ENCODE measurements at regions not wholly inside any gene's neighbourhood (a gene's known extent, or its start where the extent isn't known, plus 50 kb on each side); places are given as distances from the start of the nearest gene placed in this dataset.
"Not testable (repeated sequence)": the region's sequence is repeated elsewhere in the genome, so short reads cannot be mapped to it uniquely, and the experiment has no call there.

GRCh38 chr11:81987829-81988472, 745.7 kb downstream of the FAM181B start:
- DNase-seq (ENCODE audit: low read depth), result no peak

GRCh38 chr11:81986556-81987161, 747.0 kb downstream of the FAM181B start:
- DNase-seq (ENCODE audit: low read depth), result no peak

GRCh38 chr11:81979448-81979847, 754.2 kb downstream of the FAM181B start:
- no peak for DNase-seq (ENCODE audit: low read depth)

GRCh38 chr11:81975261-81975900, 758.3 kb downstream of the FAM181B start:
- no peak for DNase-seq (ENCODE audit: low read depth)

- DNase-seq (ENCODE audit: low read depth), result no peak
Observed at GRCh38 chr11:81970886-81971285, 762.8 kb downstream of the FAM181B start.

- DNase-seq (ENCODE audit: low read depth), result no peak
Observed at GRCh38 chr11:81967242-81967641, 766.4 kb downstream of the FAM181B start.

- DNase-seq (ENCODE audit: low read depth), result no peak
Observed at GRCh38 chr11:81966340-81966739, 767.3 kb downstream of the FAM181B start.

- DNase-seq (ENCODE audit: low read depth), result no peak
Observed at GRCh38 chr11:81963018-81963417, 770.6 kb downstream of the FAM181B start.

- DNase-seq (ENCODE audit: low read depth), result no peak
Observed at GRCh38 chr11:81960443-81960842, 773.2 kb downstream of the FAM181B start.

- no peak for DNase-seq (ENCODE audit: low read depth)
Observed at GRCh38 chr11:81959341-81959740, 774.3 kb downstream of the FAM181B start.

- not testable (repeated sequence) for DNase-seq (ENCODE audit: low read depth)
Observed at GRCh38 chr11:81954301-81954700, 779.4 kb downstream of the FAM181B start.

GRCh38 chr11:81946831-81947230, 786.8 kb downstream of the FAM181B start:
- no peak for DNase-seq (ENCODE audit: low read depth)

- DNase-seq (ENCODE audit: low read depth), result no peak
Observed at GRCh38 chr11:81942646-81943045, 791.0 kb downstream of the FAM181B start.

GRCh38 chr11:81941998-81942397, 791.7 kb downstream of the FAM181B start:
- DNase-seq (ENCODE audit: low read depth), result no peak

GRCh38 chr11:81932303-81932702, 801.4 kb downstream of the FAM181B start:
- no peak for DNase-seq (ENCODE audit: low read depth)

GRCh38 chr11:81920205-81920604, 813.5 kb downstream of the FAM181B start:
- DNase-seq (ENCODE audit: low read depth), result no peak

GRCh38 chr11:81916451-81916850, 817.2 kb downstream of the FAM181B start:
- DNase-seq (ENCODE audit: low read depth), result no peak

- DNase-seq (ENCODE audit: low read depth), result no peak
Observed at GRCh38 chr11:81915045-81915444, 818.6 kb downstream of the FAM181B start.

GRCh38 chr11:81913793-81914192, 819.9 kb downstream of the FAM181B start:
- DNase-seq (ENCODE audit: low read depth), result no peak

GRCh38 chr11:81907996-81908395, 825.7 kb downstream of the FAM181B start:
- DNase-seq (ENCODE audit: low read depth), result no peak

- DNase-seq (ENCODE audit: low read depth), result no peak
Observed at GRCh38 chr11:81899156-81899555, 834.5 kb downstream of the FAM181B start.

GRCh38 chr11:81897639-81898038, 836.0 kb downstream of the FAM181B start:
- no peak for DNase-seq (ENCODE audit: low read depth)

- no peak for DNase-seq (ENCODE audit: low read depth)
Observed at GRCh38 chr11:81895258-81895657, 838.4 kb downstream of the FAM181B start.
